DND-41 (cell line): ENCODE measurements at regions not wholly inside any gene's neighbourhood (a gene's known extent, or its start where the extent isn't known, plus 50 kb on each side); places are given as distances from the start of the nearest gene placed in this dataset.

Experiments used
- ATAC-seq: fragments of 200-7000 bp; cut with Tn5 transposase; 3 replicates; pipeline ENCODE4 v1.9.1; 2021; ENCODE audit warnings: low read depth; ENCODE audit not compliant: insufficient read depth
- DNase-seq: peaks from one replicate; pipeline ENCODE4 v3.0.0-alpha.2; 2020
- H2AFZ ChIP-seq: 2 replicates; pipeline ENCODE4 v1.6.0; 2012; ENCODE audit warnings: low read depth, low read length
- H3K27ac ChIP-seq: 2 replicates; pipeline ENCODE4 v1.5.1; 2012; ENCODE audit warnings: low read length, inconsistent platforms
- H3K27me3 ChIP-seq: fragments of 200-600 bp; sonication (generic); 2 replicates; pipeline ENCODE4 v1.6.0; 2012; ENCODE audit warnings: low read length, mild to moderate bottlenecking, inconsistent platforms; ENCODE audit not compliant: insufficient read depth, poor library complexity
- H3K36me3 ChIP-seq: 2 replicates; pipeline ENCODE4 v1.5.1; 2012; ENCODE audit warnings: low read length, inconsistent platforms; ENCODE audit not compliant: insufficient read depth
- H3K4me1 ChIP-seq: 2 replicates; pipeline ENCODE4 v1.5.1; 2012; ENCODE audit warnings: mild to moderate bottlenecking, low read length; ENCODE audit not compliant: insufficient read depth
- H3K4me2 ChIP-seq: 2 replicates; pipeline ENCODE4 v1.6.0; 2012; ENCODE audit warnings: mild to moderate bottlenecking, moderate library complexity, low read length, inconsistent platforms; ENCODE audit not compliant: insufficient read depth
- H3K4me3 ChIP-seq, 2 experiments: fragments of 200-600 bp in 1 of 2; shearing (Covaris generic) in 1 of 2; 2 replicates each; pipeline ENCODE4 v1.5.1; 2012 to 2016; ENCODE audit warnings: inconsistent platforms in 2 of 2, low read length in 2 of 2, mild to moderate bottlenecking in 2 of 2, low read depth in 1 of 2, moderate library complexity in 1 of 2
- H3K79me2 ChIP-seq: 2 replicates; pipeline ENCODE4 v1.6.0; 2012; ENCODE audit warnings: low read length, inconsistent platforms; ENCODE audit not compliant: insufficient read depth
- H3K9ac ChIP-seq: 2 replicates; pipeline ENCODE4 v1.6.0; 2012; ENCODE audit warnings: low read depth, mild to moderate bottlenecking, inconsistent platforms, low read length, moderate library complexity
- H3K9me3 ChIP-seq: 2 replicates; pipeline ENCODE4 v1.5.1; 2012; ENCODE audit warnings: low read length, moderate library complexity, mild to moderate bottlenecking, inconsistent platforms; ENCODE audit not compliant: insufficient read depth, severe bottlenecking
- H4K20me1 ChIP-seq: 2 replicates; pipeline ENCODE4 v1.6.0; 2012; ENCODE audit warnings: low read length; ENCODE audit not compliant: insufficient read depth
- EZH2 ChIP-seq: IDR thresholded peaks from 3 replicates; pipeline ENCODE4 v1.6.1; 2012; ENCODE audit warnings: borderline replicate concordance, low read depth, mild to moderate bottlenecking, moderate library complexity, low read length, inconsistent platforms; ENCODE audit not compliant: severe bottlenecking
- TF ChIP-seq, protein P1 (sequence below): IDR thresholded peaks from 2 replicates; pipeline ENCODE4 v1.5.1; 2012; ENCODE audit warnings: borderline replicate concordance, low read length, moderate library complexity, mild to moderate bottlenecking; ENCODE audit not compliant: poor library complexity, severe bottlenecking; ENCODE audit errors: extremely low read depth

DNA sequence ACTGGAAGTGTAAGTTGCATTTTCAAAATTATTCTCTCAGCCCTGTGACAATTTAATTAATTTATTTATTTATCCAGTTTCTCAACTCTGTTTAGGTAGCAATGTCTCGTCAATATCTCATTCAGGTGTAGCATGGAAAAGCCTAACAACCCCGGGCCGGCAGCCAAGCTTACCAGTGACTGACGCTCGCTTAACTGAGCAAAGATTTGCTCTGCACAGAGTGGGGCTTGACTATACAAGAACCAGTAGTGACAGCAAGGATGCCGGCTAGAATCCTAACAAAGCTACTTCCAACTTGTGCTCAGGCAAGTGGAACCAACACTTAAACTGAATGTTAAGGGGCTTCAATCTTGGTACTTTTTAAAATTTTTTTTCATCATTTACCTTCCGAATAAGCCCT, 80.9 kb upstream of the ESRRG start:
- no peak for ATAC-seq
- no peak overlapping the region for H3K4me3 ChIP-seq
- DNase-seq = no peak
- no peaks in the 10 kb centered on the region for H3K4me1 ChIP-seq
- no peak for TF ChIP-seq EZH2
- H2AFZ ChIP-seq = no peak overlapping the region
- no peak overlapping the region for H3K4me2 ChIP-seq
- H3K79me2 ChIP-seq = no peaks in the 10 kb centered on the region
- H3K36me3 ChIP-seq = no peaks in the 10 kb centered on the region
- H3K9ac ChIP-seq = no peak overlapping the region
- no peaks in the 10 kb centered on the region for H3K9me3 ChIP-seq
- H3K27me3 ChIP-seq = no peaks in the 10 kb centered on the region
- no peaks in the 10 kb centered on the region for H4K20me1 ChIP-seq
- H3K27ac ChIP-seq = no peak overlapping the region

DNA sequence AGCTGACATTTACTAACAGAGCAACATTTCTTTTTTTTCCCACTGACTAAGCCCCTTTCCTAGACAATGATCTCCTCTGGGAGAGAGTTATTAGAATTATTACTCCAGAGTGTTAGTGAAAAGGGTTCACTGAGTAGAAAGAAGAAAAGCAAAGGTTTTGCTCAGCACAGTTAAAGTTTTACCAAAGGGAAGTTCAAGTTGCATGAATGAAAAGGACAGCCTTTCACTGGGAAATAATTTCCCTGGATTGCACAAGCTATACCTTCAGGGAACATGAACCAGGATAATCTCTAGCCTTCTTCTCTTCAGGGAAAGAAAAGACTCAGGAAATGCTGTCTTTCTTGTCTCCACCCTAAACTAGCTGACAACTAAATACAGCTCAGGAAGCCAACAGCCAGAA, 71.4 kb upstream of the ESRRG start:
- no peak overlapping the region for H2AFZ ChIP-seq
- no peaks in the 10 kb centered on the region for H3K27me3 ChIP-seq
- no peaks in the 10 kb centered on the region for H4K20me1 ChIP-seq
- no peak overlapping the region for H3K4me2 ChIP-seq
- no peak overlapping the region for H3K27ac ChIP-seq
- DNase-seq (no peak), ATAC-seq (no peak)
- no peak overlapping the region for H3K9ac ChIP-seq
- no peaks in the 10 kb centered on the region for H3K36me3 ChIP-seq
- H3K4me1 ChIP-seq = no peaks in the 10 kb centered on the region
- H3K4me3 ChIP-seq = no peak overlapping the region
- no peaks in the 10 kb centered on the region for H3K79me2 ChIP-seq
- no peaks in the 10 kb centered on the region for H3K9me3 ChIP-seq
- TF ChIP-seq EZH2 = no peak

DNA sequence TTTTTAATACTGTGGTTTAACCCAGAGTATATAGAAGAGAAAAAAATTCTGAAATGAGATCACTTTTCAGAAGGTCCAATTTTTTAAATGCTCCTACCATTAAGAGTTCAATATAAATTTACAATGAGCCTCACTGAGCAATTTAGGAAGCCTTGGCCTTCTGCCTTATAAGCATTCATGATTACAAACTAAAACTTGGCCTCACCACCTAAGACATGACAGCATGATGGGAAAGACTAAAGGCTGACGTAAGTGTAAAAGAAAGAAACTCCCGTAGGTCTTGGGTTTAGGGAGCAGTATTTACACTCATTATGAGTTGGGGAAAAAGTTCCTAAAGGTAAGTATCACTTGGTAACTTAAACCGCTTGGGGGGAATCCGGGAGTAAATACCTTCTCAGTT, 70.7 kb upstream of the ESRRG start:
- Histone ChIP-seq H3K79me2 (no peaks in the 10 kb centered on the region), H3K4me3 (no peak overlapping the region), H3K4me1 (no peaks in the 10 kb centered on the region), H3K27ac (no peak overlapping the region), H3K27me3 (no peaks in the 10 kb centered on the region), H2AFZ (no peak overlapping the region), H4K20me1 (no peaks in the 10 kb centered on the region), H3K36me3 (no peaks in the 10 kb centered on the region), H3K9ac (no peak overlapping the region), H3K9me3 (no peaks in the 10 kb centered on the region), H3K4me2 (no peak overlapping the region)
- no peak for ATAC-seq
- no peak for DNase-seq
- TF ChIP-seq, protein P1, sequence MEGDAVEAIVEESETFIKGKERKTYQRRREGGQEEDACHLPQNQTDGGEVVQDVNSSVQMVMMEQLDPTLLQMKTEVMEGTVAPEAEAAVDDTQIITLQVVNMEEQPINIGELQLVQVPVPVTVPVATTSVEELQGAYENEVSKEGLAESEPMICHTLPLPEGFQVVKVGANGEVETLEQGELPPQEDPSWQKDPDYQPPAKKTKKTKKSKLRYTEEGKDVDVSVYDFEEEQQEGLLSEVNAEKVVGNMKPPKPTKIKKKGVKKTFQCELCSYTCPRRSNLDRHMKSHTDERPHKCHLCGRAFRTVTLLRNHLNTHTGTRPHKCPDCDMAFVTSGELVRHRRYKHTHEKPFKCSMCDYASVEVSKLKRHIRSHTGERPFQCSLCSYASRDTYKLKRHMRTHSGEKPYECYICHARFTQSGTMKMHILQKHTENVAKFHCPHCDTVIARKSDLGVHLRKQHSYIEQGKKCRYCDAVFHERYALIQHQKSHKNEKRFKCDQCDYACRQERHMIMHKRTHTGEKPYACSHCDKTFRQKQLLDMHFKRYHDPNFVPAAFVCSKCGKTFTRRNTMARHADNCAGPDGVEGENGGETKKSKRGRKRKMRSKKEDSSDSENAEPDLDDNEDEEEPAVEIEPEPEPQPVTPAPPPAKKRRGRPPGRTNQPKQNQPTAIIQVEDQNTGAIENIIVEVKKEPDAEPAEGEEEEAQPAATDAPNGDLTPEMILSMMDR = no peak
- no peak for TF ChIP-seq EZH2

DNA sequence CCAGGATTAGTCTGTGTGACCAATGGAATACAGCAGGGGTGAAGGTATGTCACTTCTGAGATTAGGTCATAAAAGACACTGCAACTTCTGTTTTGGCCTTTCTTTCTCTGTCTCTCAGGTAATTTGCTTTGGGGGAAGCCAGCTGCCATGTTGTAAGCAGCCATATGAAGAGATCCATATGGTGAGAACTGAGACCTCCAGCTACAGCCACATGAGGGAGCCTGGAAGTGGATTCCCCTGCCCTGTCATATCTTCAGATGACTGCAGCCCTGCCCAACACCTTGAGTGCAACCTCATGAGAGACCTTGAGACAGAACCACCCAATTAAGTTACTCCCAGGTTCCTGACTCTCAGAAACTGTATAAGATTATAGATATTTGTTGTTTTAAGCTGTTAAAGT, 70.1 kb upstream of the ESRRG start:
- H3K4me2 ChIP-seq = no peak overlapping the region
- no peaks in the 10 kb centered on the region for H3K4me1 ChIP-seq
- no peak overlapping the region for H3K4me3 ChIP-seq
- H3K9ac ChIP-seq = no peak overlapping the region
- H3K27me3 ChIP-seq = no peaks in the 10 kb centered on the region
- no peak for DNase-seq
- no peaks in the 10 kb centered on the region for H4K20me1 ChIP-seq
- no peaks in the 10 kb centered on the region for H3K9me3 ChIP-seq
- no peak overlapping the region for H3K27ac ChIP-seq
- ATAC-seq = no peak
- no peaks in the 10 kb centered on the region for H3K36me3 ChIP-seq
- TF ChIP-seq, protein P1 = no peak
- TF ChIP-seq EZH2 = no peak
- H3K79me2 ChIP-seq = no peaks in the 10 kb centered on the region
- H2AFZ ChIP-seq = no peak overlapping the region

- Histone ChIP-seq H4K20me1 (no peaks in the 10 kb centered on the region), H2AFZ (no peak overlapping the region), H3K27me3 (no peaks in the 10 kb centered on the region), H3K4me1 (no peaks in the 10 kb centered on the region), H3K9ac (no peak overlapping the region), H3K36me3 (no peaks in the 10 kb centered on the region), H3K4me2 (no peak overlapping the region), H3K79me2 (no peaks in the 10 kb centered on the region), H3K9me3 (no peaks in the 10 kb centered on the region), H3K27ac (no peak overlapping the region), H3K4me3 (no peak overlapping the region)
- no peak for TF ChIP-seq EZH2
- TF ChIP-seq, protein P1 = no peak
- no peak for DNase-seq
- no peak for ATAC-seq
Measured at GRCh38 chr1:216788671-216789070, 65.4 kb upstream of the ESRRG start.
